ENCODE measurements at regions not wholly inside any gene's neighbourhood (a gene's known extent, or its start where the extent isn't known, plus 50 kb on each side); places are given as distances from the start of the nearest gene placed in this dataset.

DNA sequence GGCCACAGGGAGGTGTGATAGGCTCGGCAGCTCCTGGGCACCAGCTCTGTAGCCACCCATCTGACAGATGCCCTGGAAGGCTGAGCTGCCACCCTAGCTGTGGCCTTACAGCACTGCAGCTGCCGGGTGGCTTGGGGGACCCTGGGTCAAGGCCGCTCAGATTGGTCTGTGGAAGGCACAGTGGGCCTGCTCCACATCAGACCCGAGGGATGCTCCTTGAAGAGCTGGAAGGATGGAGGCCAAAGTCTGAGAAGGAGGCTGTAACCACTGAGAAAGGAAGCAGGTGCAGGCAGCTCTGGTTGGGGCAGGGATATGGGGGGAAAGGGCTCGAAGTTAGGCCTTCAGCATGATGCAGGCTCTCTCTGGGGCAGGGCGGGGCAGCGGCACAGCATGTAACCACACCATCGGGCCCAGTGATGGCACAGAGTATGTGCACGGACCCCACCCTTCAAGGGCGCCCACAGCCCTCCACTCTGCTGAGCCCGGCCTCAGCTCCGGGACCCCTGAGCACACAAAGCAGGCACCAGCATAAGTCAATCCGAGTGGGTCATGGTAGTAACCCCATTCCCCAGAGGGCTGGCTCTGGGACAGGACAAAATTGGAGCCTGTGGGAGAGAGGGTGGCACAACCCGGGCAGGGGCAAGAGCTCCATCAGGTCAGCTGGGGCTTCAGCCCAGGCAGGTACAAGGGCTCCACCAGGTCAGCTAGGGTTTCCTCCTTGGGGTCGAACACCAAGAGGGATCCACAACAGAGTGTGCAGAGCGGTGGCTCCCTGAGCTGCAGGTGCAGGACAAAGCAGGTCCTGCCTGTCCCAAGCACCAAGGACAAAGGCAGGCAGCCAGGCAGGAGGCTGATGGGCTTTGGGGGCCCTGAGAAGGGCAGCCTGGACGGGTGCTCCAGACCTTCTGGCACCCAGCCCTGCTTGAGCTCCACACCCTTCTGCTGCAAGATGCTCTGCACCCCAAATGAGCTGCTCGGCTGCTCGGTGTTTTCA is 1511.1 kb downstream of the BRD1 start:
- no peak overlapping the region for H3K4me3 ChIP-seq (ENCODE audit: low read length)
- no peak for DNase-seq (ENCODE audit: low read depth)
- TF ChIP-seq CTCF (IDR thresholded peaks at IDR 0.05; ENCODE audit: insufficient read depth, low read depth, low read length, missing control alignments): no peak

- no peak overlapping the region for H3K4me3 ChIP-seq (ENCODE audit: low read length)
- TF ChIP-seq CTCF (IDR thresholded peaks at IDR 0.05; ENCODE audit: insufficient read depth, low read depth, low read length, missing control alignments): no peak
- no peak for DNase-seq (ENCODE audit: low read depth)
Observed at GRCh38 chr22:48315439-48316256, 1512.0 kb downstream of the BRD1 start.

DNA sequence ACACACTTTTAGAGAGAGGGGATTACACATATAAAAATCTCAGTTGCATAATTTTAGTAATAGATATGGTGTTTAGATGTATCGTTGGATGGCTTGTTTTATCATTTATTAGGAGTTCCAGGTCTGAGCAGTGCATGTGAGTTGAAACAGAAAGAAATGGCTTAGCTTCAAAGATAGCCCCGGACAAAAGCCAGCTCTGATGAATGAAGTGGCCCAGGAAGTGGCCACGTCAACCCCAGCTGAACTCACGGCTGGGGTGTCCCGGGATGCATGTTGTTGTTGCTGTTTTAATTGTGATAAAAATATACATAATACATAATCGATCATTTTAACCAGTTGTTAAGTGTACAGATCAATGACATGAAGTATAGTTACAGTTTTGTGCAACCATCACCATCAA is 1513.6 kb downstream of the BRD1 start:
- TF ChIP-seq CTCF (IDR thresholded peaks at IDR 0.05; ENCODE audit: insufficient read depth, low read depth, low read length, missing control alignments): no peak

GRCh38 chr22:48313175-48313830 is 1514.4 kb downstream of the BRD1 start:
- no peak overlapping the region for H3K4me3 ChIP-seq (ENCODE audit: low read length)
- no peak for DNase-seq (ENCODE audit: low read depth)
- TF ChIP-seq CTCF (IDR thresholded peaks at IDR 0.05; ENCODE audit: insufficient read depth, low read depth, low read length, missing control alignments): no peak

More for the DNA sequence above, 1513.6 kb downstream of the BRD1 start:
- no peak overlapping the region for H3K4me3 ChIP-seq (ENCODE audit: low read length)
- no peak for DNase-seq (ENCODE audit: low read depth)

DNA sequence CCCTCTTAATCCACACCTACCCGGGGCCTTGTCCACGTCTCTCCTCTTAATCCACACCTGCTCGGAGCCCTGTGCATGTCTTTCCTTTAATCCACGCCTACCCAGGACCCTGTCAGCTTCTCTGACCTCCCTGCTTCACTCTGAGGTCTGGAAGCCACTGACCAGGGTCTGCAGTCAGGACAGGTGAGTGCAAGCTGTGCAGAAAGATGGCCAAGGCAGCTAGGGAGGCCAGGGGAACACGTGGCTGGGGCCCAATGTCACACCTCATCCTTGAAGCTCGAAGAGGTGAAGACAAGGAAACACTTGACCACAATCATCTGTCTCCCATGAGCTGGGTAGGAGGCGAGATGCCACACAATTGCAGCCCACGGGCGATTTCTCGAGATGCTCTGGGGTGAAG is 1516.9 kb downstream of the BRD1 start:
- DNase-seq (ENCODE audit: low read depth): no peak
- H3K4me3 ChIP-seq (ENCODE audit: low read length): no peak overlapping the region
- no peak for TF ChIP-seq CTCF (IDR thresholded peaks at IDR 0.05; ENCODE audit: insufficient read depth, low read depth, low read length, missing control alignments)

GRCh38 chr22:48310289-48310688 is 1517.4 kb downstream of the BRD1 start:
- H3K4me3 ChIP-seq (ENCODE audit: low read length): no peak overlapping the region
- DNase-seq (ENCODE audit: low read depth): no peak
- no peak for TF ChIP-seq CTCF (IDR thresholded peaks at IDR 0.05; ENCODE audit: insufficient read depth, low read depth, low read length, missing control alignments)

All from epithelial cell of esophagus (primary cell).